GM19324 (cell line): ENCODE measurements at regions not wholly inside any gene's neighbourhood (a gene's known extent, or its start where the extent isn't known, plus 50 kb on each side); places are given as distances from the start of the nearest gene placed in this dataset.

Experiments used
- ATAC-seq: cut with Tn5 transposase; IDR thresholded peaks from one replicate; pipeline ENCODE4 v1.9.1; 2021; ENCODE audit warnings: mild to moderate bottlenecking, moderate library complexity; ENCODE audit not compliant: unreplicated experiment, low FRiP score

DNA sequence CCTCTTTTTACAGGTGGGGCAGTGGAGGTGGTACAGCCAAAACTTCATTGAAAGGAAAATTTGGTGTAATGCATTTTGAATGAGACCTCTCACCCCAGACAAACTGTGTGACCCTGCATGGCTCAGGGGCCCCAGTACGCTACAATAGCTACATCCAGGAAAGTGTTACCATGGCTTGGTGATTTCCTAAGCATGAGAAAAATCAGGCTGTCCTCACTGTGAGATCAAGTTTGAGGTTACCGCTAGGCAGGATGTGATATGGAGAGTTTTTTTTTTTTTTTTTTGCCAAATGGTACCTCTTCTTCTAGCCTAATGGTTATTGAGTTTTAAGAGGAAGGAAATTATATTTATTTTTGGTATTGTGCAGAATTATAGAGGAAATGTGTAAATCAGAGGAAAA is 305.3 kb downstream of the CD83 start:
- no peak for ATAC-seq

DNA sequence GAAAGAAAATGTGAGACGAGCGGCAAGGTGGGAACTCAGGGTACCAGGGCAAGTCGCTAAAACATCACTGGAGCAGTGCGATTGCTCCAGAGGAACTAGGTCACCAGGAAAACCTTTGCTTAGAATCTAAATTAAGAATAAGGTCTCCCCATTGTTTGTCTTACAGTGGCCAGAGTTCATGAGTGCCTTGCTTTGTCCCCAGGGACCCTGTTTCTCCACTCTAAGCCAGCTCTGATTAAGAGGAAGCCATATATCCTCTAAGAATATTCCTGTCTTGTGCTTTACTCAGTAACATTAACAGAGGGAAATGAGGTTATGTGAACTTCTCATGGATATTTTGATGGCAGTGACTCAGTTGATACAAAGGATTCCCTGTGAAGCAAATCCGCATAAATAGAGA is 305.8 kb downstream of the CD83 start:
- ATAC-seq = no peak

DNA sequence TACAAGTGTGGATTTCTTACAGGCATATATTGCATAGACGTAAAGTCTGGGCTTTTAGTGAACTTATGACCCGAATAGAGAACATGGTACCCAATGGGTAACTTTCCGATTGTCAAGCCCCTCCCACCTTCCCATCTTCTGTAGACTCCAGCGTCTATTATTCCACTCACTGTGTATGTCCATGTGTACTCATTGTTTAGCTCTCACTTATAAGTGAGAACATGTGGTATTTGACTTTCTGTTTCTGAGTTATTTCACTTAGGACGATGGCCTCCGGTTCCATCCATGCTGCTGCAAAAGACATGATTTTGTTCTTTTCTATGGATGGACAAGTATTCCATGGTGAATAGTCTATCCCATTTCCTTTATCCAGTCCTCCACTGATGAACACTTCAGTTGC is 306.4 kb downstream of the CD83 start:
- no peak for ATAC-seq

DNA sequence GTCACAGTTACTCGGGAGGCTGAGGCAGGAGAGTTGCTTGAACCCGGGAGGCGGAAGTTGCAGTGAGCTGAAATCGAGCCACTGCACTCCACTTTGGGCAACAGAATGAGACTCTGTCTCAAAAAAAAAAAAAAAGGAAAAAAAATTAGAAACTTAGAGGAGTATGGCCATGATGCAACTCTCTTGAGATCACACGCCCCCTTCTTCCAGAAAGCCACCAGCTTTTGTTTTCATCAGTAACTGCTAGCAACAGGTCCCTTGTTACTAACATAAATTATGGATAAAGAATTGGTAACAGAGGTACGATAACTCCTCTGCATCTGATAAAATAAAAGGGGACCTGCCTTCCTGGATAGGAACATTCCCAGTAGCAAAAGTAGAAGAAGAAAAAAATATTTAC is 308.2 kb downstream of the CD83 start:
- ATAC-seq = no peak

DNA sequence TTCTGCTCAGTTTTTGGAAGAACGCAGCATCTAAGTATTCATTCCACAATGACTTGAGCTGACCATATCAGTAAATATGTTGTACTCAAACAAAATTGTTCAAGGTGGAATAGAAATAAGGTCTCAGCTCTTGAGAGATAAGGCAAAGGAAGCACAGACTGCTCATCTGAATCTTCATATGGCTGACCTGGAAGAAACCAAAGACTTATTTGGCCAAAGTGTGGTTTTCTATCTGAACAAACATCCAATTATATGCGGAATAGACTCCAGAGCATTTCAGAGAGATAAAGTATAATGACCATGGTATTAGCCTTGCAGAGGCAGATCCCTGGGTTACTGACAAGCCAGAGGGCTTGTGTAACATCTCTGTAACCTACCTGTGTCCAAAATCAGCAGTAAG is 308.7 kb downstream of the CD83 start:
- no peak for ATAC-seq

DNA sequence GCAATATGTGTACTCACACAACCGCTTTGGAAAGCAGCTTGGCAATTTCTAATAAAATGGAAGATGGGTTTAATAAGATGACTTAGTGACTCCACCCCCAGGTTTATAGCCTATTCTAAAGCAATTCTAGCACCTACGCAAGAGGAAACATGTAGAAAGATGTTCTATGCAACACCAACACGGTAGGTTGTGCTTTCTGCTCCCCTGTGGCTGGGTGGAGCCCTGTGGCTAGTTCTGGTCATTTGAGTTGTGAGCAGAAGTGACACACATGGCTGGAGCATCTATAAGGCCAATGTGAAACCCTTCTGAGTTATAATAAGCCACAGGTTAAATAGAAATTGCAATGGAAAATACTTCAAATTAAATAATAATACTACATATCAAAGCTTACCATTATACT is 310.7 kb downstream of the CD83 start:
- ATAC-seq = no peak

DNA sequence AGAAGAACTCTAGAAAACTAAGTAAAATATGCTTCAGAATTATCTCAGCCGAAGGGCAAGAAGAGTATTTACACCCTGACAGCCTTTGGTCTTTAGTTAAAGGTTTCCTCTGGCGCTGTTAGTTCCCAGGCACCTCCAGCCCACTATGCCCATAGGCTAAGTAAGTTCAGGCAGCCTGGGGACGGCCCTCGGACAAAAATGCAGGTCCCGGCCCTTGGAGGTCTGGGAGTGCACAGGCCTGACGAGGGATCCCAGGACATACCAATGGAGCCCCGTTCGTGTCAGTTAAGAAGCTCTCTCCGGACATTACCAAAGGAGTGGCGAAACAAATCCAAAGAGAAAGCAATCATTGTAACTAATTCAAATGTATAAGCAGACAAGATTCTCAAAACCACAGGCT is 311.8 kb downstream of the CD83 start:
- no peak for ATAC-seq

DNA sequence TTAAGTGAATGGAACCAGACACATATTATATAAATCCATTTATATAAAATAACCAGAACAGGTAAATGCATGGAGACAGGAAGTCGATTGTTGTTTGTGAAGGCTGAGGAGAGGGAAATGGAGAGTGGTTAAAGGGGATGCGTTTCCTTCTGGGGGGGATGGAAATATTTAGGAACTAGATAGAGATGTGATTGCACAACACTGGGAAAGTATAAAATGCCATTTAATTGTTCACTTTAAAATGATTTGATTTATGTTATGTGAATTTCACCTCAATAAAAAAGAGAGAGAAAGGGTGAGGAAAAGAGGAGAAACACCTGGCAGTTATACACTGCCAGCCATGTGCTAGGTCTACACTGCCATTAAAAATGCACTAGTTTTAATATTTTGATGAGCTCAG is 312.6 kb downstream of the CD83 start:
- ATAC-seq = no peak

DNA sequence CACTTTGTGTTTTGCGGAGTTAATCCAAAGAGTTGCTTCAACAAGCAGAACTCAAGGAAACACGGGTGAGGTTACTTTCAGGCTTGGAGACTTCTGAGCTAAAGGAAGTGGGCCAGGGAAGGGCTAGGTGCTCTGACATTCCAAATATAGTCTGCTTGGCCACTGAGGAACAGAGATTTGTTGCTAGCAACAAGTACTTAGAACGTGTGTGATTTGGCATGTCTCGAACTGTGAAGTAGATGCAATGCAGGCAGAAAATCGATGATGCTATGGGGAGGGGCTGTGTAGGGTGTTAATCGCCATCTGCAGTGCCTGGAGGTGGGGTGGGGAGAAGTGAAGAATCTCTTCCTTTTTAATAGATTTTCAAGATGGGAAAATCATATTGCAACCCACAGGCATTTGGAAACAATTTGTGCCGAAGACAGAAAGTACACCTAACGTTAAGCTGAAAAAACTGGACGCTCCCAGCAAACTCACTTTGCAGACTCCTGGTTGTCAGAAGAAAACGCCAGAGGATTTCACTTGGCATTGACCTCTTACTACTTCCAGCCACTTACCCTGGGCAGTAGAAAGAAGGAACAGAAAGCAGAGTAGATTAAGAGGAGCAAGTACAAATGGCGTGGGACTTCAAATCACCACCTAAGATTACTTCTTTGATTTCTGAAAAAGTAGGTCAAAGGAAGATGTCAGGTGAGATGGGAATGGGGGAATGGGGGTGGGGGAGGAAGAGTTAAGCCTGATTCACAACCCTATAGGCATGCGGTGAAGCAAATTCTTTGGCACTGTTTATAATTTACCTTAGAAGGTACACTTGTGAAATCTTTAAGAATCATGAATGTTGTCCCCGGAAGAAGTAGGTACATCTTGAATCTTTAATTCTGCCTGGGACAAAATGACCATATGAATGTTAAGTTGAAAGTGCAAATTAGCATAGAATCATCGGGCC is 314.1 kb downstream of the CD83 start:
- no peak for ATAC-seq

DNA sequence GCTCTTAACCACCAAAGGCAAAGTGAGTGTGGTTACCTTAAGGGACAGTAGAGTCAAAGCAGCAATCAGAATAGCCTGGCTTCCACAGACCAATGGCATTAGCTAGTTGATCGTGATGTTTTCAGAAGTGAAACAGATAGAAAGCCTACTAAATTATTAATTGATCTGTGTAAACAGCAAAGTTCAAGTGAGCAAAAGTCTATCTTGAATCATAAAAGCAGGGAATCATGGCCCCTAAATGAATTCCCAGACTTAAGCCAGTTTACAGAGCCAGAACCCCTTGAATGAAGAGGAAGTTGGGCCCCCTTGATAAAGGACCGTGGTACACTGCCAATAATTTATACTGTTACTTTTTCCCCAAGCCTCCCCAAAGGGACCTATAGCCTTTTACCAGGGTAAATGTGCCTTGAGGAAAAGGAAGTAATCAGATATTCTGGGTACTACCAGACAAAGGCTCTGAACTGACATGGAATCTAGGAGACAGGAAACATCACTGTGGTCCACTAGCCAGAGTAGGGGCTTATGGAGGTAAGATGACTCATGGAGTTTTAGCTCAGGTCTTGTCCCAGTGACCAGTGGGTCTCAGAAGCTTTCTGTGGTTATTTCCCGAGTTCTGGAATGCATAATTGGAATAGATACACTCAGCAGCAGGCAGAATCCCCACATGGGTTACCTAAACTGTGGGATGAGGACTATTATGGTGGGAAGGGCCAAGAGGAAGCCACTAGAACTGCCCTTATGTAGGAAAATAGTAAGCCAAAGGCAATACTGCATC is 317.5 kb downstream of the CD83 start:
- no peak for ATAC-seq

DNA sequence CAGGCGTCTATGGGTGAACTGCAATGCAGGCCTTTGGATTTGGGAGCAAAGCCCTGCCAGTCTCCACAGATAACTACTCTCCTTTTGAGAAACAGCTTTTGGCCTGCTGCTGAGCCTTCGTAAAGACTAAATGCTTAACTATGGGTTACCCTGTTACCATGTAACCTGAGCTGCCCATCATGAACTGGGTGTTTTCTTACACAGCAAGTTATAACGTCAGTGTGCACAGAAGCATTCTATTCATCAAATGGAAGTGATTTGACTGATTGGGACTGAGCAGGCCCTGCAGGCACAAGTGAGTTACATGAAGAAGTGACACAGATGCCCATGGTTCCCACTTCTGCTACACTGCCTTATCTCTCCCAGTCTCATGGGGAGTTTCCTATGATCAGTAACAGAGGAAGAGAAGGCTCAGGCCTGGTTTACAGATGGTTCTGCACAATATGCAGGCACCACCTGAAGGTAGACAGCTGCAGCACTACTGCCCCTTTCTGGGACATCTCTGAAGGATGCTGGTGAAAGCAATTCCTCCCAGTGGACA is 319.1 kb downstream of the CD83 start:
- ATAC-seq = no peak

DNA sequence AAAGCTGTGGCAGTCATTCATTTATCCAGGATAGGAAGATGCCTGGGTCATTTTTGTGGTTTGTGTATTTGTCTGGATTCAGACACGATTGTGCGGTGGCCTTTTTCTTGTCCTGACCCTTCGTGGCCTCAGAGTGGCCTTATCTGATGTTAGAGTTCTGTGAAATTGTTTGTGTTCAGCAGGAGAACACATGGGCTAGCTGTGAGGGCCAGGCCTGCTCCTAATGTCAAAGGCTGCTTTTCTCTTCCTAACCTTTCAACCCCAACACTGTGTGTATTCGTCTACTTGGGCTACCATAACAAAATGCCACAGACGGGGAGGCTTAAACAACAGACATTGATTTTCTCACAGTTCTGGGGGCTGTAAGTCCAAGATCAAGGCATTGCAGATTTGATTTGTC is 321.8 kb downstream of the CD83 start:
- ATAC-seq = no peak

DNA sequence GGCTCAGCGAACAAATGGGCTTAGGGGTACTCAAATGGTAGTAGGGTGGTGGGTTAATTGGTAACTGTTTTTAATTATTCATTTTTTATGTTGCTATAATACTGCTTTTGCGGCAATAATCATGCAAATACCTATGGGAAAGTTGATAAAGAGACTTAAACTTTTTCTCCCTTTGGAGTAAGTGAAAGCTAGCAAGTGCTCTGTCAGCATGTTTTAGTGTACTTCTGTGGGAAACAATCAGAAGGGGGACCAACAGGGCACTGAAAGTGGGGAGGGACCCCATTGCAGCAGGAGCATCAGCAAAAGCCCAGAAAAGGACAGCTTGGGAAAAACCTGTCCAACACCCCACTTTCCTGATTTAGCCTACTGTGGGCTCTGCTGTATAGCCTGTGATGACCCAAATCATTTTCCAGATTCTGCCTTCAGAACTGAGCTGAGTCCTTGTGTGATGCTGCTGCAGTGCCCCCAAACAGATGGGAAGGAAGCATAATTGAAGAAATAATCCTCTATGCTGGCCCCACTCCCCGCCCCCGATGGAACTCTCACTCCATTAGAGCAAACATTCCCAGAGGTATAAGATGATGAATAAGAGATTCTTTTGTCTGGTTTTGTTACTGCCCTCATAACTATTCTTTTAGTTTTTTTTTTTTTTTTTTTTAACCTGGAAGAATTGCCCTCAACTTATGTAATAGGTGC is 322.8 kb downstream of the CD83 start:
- no peak for ATAC-seq

DNA sequence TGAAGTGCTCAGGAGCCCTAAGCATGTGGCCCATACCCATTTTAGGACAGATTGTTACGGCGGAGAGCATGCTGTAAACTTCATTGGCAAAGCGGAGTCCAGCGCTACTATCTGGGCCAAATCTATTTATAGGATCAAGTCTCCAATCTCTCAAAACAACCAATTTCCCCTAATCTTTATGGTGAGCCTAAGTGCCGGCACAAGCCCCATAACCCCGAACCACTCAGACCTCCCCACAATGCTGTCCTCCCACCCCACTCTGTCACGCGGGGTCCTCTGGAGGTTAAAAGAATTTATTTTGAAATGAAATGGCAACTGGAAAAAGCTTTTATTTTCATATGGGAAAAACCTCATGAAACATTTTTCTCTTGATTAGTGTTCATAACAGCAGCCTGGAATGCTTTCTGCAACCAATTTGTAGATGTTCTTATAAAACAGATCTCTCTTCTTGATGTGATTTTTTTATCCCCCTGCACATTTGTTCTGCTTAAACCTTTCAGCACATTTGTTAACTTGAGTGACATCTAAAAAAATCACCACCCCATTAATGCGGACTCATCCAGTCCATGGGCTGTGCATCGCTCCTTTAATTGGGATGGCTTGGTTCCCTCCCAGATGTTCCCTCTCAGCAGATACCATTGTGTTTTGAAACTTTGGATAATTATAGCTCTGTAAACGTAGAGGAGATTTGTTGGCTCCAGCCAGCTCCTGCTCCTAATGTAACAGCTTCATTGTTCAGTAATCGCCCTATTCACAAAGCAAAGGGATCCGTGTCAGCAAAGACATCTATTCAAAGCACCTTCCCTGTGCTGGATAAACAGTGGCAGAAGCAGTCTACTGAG is 323.6 kb downstream of the CD83 start:
- no peak for ATAC-seq

DNA sequence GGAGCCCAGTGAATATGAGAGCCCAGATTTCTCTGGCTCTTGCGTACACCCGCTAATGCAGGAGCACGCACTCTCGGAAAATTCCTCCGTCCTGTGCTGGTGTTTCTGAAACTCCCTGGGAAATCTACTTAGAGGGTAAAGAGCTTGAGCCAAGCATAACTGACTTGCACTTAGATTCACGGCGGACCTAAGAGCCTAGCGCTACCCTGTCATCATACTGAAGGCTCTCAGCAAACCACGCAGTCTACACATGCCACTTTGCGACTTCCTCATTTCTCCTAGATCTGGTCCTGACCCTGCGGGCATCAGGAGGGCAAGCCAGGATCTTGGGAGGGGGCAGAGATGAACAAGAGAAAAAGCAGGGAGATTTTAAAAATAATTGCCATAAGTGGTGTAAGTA is 324.7 kb downstream of the CD83 start:
- ATAC-seq = no peak

DNA sequence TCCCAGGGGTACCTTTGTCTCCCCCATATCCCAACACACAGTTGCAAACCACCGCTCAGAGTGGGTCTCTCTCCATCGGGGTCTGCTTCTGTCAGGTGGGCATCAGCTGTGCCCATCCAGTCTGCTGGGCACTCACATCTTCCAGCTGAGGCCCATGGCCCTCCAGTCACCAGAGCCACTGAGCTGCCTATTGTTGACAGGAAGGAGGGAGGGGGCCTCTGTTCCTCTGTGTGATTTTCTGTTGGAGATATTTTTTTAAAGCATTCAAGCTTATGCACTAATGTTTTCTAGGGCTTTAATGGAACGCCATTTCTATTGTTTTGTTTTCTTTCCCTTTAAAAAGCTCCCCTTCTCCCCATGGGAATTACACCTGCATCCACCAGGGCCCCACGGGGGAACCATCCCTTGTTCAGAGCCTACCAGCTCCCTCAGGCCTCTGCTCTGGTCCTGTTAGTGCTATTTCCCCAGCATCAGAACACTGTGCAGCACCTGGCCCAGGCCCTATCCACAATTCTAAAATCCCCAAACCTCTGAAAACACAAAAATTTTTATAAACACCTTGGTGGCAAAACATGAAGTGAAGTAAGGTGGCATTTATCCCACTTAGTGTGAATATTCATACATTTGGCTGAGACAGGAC is 326.2 kb downstream of the CD83 start:
- no peak for ATAC-seq

DNA sequence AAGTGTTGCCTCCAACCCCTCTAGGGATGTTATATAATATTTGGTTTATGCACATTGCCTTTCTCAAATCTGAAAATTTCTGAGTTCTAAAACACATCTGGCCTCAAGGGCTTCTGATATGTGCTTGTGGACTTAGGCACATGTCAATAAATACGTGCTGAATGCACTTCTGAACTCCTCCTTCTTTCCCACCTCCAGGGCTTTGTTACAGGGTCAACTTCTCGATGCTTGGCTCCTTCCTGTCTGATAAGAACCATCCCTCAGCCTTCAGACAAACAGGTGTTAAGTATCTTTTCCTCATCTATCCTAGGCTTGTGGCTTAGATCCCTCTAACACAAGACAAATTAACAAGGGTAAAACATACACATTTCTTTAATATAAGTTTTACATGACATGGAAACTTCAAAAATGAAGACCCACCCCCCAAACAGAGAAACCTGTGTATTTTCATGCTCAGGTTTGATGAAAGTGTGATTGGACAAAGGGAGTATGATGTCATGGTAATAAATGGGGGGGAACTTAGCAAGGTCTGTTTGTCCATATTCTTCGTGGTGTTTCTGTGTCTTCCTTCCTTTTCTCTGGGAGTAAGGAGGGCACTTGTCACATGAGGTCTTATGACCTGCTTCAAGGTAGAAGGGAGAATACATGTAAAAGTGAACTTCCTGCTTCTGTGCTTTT is 326.9 kb downstream of the CD83 start:
- no peak for ATAC-seq

DNA sequence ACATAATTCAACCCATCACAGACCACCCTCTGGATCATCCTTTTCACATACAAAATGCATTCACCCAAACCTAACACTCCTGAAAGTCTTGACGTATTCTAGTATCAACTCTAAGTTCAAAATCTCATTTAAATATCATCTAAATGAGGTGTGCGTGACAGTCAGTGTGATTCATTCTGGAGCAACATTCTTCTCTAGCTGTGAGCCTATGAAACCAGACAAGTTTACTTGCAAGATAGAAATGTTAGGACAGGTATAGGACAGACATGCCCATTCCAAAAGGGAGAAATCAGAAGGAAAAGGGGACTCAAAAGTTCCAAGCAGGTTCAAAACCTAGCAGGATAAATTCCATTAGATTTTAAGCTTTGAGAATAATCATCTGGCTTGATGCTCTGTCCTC is 329.7 kb downstream of the CD83 start:
- ATAC-seq = no peak

DNA sequence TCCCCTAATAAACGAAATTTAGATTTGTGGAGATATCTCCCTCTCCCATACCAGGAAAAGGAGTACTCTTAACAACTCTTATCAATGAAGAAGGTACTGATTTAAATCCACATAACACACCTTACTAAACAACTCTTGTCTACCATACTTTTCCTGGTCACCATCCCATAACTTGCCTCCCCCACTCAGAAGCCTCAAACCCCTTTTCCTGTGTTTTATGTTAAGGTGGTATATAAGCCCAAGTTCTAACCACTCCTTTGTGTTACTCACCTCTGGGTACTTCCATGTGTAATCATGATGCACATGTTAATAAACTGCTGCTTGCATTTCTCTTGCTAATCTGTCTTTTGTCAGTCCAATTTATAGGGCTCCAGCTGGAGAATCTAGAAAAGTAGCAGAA is 330.7 kb downstream of the CD83 start:
- ATAC-seq = no peak
